HL-60 (cell line): ENCODE measurements at regions not wholly inside any gene's neighbourhood (a gene's known extent, or its start where the extent isn't known, plus 50 kb on each side); places are given as distances from the start of the nearest gene placed in this dataset.

Experiments used
- POLR2AphosphoS5 ChIP-seq: IDR thresholded peaks from 2 replicates; pipeline ENCODE4 v1.6.1; 2012; ENCODE audit warnings: low read depth
- TF ChIP-seq, protein P1 (sequence below): IDR thresholded peaks from one replicate; pipeline ENCODE4 v1.5.1; 2011; ENCODE audit warnings: low read length, control low read depth, inconsistent platforms; ENCODE audit not compliant: insufficient read depth
- TF ChIP-seq, protein P2 (sequence below): IDR thresholded peaks from 2 replicates; pipeline ENCODE4 v1.6.1; 2012; ENCODE audit warnings: low read depth; ENCODE audit not compliant: insufficient replicate concordance

DNA sequence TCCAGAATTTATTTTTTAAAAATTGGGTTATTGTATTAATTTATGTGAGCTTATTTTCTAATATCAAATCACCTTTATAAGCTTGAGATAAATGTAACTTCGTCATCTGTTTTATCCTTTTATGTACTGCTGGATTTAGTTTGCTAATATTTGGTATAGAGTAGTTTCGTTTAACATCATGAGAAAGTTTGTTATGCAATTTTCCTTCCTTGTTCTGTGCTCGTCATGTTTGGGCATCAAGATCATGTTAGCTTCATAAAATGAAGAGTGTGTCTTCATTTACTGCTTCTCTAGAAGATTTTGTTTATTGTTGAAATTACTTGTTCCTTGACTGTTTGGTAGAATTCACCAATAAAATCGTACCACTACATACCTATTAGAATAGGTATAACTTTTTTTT is 262.1 kb upstream of the SATB1 start:
- TF ChIP-seq, protein P1, sequence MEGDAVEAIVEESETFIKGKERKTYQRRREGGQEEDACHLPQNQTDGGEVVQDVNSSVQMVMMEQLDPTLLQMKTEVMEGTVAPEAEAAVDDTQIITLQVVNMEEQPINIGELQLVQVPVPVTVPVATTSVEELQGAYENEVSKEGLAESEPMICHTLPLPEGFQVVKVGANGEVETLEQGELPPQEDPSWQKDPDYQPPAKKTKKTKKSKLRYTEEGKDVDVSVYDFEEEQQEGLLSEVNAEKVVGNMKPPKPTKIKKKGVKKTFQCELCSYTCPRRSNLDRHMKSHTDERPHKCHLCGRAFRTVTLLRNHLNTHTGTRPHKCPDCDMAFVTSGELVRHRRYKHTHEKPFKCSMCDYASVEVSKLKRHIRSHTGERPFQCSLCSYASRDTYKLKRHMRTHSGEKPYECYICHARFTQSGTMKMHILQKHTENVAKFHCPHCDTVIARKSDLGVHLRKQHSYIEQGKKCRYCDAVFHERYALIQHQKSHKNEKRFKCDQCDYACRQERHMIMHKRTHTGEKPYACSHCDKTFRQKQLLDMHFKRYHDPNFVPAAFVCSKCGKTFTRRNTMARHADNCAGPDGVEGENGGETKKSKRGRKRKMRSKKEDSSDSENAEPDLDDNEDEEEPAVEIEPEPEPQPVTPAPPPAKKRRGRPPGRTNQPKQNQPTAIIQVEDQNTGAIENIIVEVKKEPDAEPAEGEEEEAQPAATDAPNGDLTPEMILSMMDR: no peak
- TF ChIP-seq, protein P2, sequence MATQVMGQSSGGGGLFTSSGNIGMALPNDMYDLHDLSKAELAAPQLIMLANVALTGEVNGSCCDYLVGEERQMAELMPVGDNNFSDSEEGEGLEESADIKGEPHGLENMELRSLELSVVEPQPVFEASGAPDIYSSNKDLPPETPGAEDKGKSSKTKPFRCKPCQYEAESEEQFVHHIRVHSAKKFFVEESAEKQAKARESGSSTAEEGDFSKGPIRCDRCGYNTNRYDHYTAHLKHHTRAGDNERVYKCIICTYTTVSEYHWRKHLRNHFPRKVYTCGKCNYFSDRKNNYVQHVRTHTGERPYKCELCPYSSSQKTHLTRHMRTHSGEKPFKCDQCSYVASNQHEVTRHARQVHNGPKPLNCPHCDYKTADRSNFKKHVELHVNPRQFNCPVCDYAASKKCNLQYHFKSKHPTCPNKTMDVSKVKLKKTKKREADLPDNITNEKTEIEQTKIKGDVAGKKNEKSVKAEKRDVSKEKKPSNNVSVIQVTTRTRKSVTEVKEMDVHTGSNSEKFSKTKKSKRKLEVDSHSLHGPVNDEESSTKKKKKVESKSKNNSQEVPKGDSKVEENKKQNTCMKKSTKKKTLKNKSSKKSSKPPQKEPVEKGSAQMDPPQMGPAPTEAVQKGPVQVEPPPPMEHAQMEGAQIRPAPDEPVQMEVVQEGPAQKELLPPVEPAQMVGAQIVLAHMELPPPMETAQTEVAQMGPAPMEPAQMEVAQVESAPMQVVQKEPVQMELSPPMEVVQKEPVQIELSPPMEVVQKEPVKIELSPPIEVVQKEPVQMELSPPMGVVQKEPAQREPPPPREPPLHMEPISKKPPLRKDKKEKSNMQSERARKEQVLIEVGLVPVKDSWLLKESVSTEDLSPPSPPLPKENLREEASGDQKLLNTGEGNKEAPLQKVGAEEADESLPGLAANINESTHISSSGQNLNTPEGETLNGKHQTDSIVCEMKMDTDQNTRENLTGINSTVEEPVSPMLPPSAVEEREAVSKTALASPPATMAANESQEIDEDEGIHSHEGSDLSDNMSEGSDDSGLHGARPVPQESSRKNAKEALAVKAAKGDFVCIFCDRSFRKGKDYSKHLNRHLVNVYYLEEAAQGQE: no peak
- no peak for TF ChIP-seq POLR2AphosphoS5
